GM21381 (cell line): ENCODE measurements at regions not wholly inside any gene's neighbourhood (a gene's known extent, or its start where the extent isn't known, plus 50 kb on each side); places are given as distances from the start of the nearest gene placed in this dataset.

Source experiments
- ATAC-seq: cut with Tn5 transposase; IDR thresholded peaks from one replicate; pipeline ENCODE4 v1.9.1; 2021; ENCODE audit warnings: mild to moderate bottlenecking, moderate library complexity; ENCODE audit not compliant: unreplicated experiment

- no peak for ATAC-seq
These were observed 54.1 kb downstream of the IRF2BPL start for GRCh38 chr14:76974365-76974764.

DNA sequence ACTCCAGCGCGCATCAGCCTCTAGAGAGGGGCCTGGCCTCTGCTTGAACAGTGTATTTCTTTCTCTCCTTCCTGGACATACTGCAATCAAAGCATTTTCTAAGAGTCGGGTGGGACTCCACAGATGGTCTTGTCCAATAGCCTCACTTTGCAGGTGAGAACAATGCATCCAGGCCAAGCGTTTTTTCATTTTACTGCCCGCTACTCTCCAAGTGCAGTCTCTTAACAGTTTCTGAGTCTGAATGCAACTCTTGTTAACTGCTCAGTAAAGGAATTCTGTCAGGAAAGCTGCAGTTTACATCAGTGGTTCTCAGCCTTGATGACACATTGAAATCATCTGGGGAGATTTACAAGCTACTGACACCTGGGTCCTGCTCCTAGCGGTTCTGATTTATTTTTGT lies 57.0 kb downstream of the IRF2BPL start:
- no peak for ATAC-seq

- ATAC-seq, result no peak
These were observed 59.9 kb downstream of the IRF2BPL start for GRCh38 chr14:76968621-76969063.

- ATAC-seq, result no peak
These were observed 60.7 kb downstream of the IRF2BPL start for GRCh38 chr14:76967788-76968187.

DNA sequence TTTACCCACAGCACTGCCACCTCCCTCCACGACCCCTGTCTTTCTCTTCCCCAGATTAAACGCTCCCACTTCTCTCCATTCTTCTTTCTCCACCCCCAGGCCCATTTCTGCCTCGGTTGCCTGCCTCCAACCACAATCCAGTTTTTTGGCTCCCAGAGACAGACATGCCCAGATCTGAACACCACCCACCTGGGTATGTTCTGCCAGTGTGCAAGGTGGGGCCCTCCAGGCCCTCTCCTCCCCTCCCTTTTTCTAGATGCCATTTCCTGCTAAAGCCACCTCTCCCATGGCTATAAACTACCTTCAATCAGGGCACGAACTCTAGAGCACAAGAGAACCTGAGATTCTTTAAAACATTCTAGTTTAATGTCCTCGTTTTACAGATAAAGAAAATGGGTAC lies 63.3 kb downstream of the IRF2BPL start:
- ATAC-seq, result no peak

DNA sequence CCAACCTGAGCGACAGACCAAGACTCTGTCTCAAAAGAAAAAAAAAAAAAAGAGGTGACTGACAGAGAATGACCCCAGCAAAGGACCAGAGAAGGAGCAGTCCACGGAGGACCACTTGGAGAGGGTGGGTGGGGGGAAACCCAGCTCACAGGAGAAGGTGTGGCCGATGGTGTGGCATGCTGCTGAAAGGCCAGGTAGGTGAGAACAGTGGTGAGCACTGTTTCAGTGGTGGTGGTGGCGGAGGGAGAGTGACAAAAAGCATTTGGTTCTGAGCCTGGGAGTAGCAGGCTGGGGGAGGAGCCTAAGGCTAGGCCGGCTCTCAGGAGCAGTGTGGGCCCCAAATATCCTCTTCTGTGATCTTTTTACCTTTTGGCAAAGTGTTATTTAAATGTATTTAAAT lies 63.8 kb downstream of the IRF2BPL start:
- no peak for ATAC-seq

- ATAC-seq, result no peak
These were observed 65.1 kb downstream of the IRF2BPL start for GRCh38 chr14:76963372-76963771.

GRCh38 chr14:76962303-76962660 lies 66.2 kb downstream of the IRF2BPL start:
- ATAC-seq, result no peak

GRCh38 chr14:76961631-76962302 lies 66.7 kb downstream of the IRF2BPL start:
- ATAC-seq, result peak; percentile 72

DNA sequence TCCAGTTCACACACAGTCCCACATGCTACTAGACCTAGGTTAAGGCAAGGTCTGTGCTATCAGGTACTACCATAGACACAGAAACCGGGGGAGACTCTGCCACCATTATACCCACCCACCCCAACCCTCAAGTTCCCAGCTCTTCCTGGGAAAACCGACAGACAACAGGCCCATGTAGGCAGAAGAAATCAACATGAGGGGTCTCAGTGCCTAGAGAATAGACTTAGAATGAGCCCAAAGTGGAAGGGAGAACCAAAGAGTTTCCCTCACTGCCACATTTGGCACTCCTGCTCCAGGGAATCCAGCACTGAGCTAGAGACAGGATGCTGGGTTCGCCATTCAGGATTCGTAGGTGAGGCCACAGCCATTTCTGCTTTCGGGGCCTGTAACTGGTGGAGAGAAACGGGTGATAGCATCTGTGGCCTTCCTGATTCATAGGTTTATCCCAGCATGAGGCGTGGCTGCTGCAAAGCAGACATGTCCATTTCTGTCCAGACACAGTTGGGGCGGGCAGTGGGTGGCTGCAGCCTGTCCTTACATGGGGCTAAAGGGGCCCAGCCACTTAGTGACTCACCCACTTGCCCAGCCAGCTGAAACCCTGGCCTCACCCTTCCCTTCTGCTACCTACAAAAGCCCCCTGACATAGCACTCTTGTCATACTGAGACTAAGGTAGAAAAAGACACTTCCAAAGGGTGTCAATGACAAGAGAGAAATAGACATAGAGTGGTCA lies 69.4 kb downstream of the IRF2BPL start:
- ATAC-seq, result peak; percentile 31

GRCh38 chr14:76958020-76958979 lies 70.2 kb downstream of the IRF2BPL start:
- no peak for ATAC-seq

DNA sequence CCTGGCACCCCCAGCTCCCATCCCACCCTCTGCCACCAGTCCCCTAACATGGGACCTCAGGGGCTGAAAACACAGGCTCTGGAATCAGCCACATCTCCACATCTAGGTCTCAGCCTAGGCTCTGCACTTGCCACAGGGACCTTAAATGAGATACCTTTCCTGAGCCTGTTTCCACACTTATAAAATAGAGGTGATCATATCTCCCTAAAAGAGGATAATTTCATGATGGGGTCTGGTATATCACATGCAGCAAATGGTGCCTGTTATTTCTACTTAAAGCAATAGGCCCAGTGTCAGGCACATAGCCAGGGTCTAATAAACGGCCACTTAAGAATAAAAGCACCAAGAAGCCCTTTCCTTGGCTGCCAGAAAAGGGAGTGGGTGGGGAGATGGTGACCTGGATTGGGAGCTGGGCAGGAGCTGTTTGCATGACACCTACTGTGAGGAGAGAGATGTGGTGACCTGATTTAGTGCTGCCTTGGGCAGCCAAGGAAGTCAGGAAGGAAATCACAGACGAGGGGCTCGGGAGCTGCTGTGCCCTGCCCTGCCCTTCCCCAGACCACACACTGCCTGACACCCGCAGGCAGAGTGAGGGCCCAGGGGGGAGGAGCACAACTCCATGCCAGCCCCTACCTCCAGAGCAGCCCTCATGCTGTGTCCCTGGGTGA lies 71.2 kb downstream of the IRF2BPL start:
- ATAC-seq, result no peak

DNA sequence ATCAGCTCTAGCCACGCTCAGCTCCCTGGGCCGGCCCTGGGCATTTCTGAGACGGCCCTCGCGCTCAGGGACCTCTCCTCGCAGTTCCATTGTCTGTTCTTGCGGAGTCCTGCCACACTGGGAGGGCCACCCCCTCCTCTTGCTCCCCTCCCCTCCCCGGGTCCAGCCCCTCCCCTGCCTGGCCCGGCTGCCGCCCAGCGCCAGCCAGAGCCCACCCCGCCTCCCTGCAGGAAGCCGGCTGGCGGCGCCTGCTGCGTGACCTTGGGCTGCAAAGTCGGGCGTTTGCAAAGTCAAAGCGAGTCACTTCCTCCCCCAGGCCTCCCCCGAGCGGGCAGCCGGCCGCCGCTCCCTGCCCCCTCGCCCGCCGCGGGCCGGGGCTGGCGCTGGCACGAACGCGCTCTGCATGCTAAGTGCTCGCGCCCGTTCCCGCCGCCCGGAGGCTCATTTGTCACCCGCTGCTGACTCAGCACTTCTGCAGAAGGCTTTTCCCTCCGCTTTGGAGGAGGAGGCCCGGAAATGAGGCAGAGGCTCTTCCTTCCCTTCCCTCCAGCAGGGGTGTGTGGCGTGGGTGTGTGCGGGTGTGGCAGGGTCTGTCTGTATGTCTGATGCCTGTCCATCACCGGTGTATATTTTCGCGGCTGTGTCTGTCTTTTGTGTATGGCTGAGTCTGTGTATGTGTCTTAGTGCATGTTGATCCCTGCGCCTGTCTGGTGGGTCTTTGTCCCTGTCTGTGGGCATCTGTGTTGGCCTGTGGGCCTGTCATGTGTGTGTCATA lies 72.0 kb downstream of the IRF2BPL start:
- peak; percentile 33 for ATAC-seq

DNA sequence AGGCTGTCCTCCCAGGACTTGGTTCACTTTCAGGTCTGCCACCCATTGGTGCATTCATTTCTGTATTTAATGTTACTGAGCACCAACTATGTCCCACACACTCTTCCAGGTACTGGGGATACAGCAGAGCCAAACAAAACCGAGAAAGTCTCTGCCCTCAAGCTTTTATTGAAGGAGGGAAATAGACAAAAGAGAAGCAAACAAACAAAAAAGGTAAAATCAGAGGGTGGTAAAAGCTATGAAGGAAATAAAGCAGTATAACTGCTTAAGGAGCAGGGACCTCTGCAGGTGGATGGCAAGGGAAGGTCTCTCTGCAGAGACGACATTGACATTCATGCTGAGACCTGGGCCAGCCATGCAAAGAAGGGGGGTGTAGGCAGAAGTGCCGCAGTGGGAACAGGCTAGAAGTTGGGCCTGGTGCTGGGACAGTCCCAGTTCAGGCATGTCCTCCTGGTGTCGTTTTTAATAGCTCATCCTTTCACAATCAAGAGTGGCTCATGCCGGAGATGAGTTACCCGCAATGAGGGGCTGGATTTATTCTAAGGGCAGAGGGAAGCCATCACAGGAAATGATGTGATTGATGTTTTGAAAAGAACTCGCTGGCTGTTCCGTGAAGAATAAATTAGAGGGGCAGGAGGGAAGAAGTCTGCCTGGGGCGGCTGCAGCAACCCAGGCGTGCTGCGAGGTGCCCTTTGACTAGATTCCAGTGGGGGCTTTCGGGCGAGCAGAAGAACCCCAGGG lies 72.8 kb downstream of the IRF2BPL start:
- peak; percentile 14 for ATAC-seq

DNA sequence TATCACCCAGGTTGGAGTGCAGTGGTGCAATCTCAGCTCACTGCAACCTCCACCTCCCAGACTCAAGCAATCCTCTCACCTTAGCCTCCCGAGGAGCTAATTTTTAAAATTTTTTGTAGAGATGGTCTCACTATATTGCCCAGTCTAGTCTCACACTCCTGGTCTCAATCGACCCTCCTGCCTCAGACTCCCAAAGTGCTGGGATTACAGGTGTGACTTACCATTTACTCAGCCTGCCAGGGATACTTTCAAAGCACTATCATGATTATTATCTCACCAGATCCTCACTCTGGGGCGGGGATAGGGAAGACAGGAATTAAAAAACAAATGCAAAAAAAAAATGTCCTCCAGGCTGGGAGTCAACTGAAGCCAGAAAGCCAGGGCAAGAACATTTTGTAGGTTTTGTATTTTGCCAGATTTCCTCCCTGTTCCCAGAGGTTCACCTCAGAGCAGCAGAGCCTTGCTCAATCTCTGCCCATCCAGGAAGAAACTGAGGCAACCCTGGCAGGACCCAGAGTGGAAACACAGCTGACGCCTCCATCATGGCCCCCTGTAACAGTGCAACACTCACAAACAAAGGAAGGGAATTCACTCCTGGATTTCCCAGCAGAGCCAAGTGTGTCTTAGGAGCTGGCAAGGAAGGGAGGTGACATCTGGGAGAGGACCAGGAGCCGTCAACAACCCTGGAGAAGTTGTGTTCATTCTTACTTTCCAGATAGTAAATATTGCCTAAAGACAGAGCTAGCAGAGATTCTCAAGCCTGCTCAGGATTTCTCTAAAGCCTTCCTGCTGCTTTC lies 73.9 kb downstream of the IRF2BPL start:
- ATAC-seq, result no peak

DNA sequence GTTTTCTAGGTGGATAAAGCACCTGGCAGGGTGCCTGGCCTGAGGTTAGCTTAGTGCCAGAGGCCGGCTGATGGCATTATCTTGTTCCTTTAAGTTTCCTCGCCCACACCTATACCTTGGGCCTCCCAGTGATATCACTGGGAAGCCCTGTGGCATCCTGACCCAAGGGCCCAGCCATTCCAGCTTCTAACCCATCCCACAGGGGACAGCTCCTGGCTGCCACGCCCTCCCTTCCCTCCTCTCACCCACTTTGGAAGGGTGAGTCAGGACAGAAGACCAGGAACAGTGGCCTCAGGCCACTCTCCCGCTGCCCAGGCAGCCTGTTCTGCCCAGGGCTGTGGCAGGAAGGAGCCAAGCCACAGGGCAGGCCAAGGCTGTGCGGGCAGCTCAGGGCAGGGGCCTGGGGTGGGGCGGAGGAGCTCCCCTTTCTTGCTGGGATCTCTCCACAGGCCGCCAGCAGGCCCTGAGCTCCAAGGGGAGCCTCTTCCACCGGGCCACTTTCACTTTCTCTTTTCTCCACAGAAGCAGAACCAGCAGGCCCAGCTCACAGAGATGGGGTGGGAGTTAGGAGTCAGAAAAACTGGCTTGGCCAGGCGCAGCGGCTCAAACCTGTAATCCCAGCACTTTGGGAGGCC lies 75.1 kb downstream of the IRF2BPL start:
- ATAC-seq, result no peak

DNA sequence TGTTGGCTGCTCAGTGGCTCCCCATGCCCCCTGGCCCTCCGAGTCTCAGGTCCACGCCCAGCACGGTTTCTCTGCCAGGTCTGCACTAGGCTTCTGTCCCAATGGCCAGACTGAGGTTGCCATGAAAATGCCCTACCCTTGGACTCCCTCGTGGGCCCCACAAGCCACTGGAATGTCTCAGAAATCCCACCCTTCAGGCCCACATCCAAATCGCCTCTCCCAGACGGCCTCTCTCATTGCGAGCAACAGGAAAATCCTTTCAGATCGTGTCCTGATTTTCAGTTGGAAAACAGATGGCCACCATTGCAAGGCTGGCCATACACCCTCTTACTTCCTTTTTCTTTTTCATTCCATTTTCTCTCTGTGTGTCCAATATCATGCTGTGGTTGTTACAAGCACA lies 77.3 kb downstream of the IRF2BPL start:
- no peak for ATAC-seq
